CD4-positive, alpha-beta T cell treated with Interleukin-17A for 4 hours (primary cell): ENCODE measurements at regions not wholly inside any gene's neighbourhood (a gene's known extent, or its start where the extent isn't known, plus 50 kb on each side); places are given as distances from the start of the nearest gene placed in this dataset.

ENCODE experiments used
- DNase-seq: peaks from one replicate; pipeline ENCODE4 v3.0.0-alpha.2; 2020; ENCODE audit warnings: mixed read lengths

- DNase-seq, result no peak
Observed at GRCh38 chr6:170093658-170094596, 197.0 kb downstream of the DLL1 start.

DNA sequence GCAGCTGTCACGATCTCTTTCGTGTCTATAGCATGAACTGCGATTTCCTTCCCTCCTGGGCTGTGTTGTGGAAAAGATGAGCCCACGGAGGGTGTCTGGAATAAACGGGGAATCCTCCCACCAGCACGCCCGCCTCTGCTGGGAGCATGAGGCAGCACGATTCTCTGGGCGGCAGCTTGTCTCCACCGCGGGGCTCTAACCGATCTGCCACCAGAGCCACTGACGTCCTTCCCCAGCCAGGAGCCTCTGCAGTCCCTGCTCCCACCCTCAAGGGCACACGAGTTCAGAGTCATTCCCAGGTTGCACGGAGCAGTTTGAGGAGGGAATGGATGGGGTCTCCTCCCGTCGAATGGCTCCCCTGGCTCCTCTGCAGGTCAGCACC, 197.6 kb downstream of the DLL1 start:
- no peak for DNase-seq

DNA sequence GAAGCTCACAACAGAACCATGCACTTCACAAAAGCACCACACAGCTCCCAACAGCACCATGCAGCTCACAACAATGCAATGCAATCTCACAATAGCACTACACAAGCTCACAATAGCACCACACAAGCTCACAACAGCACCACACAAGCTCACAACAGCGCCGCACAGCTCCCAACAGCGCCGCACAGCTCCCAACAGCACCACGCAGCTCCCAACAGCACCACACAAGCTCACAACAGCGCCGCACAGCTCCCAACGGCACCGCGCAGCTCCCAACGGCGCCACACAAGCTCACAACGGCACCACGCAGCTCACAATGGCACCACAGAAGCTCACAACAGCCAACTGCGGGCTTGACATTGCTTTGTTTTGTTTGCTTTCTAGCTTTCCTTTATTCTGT, 198.1 kb downstream of the DLL1 start:
- no peak for DNase-seq

GRCh38 chr6:170091639-170092579, 199.0 kb downstream of the DLL1 start:
- no peak for DNase-seq

GRCh38 chr6:170091000-170091638, 199.8 kb downstream of the DLL1 start:
- DNase-seq, result no peak

GRCh38 chr6:170090561-170090960, 200.3 kb downstream of the DLL1 start:
- no peak for DNase-seq

- peak; percentile 19 for DNase-seq
Observed at GRCh38 chr6:170089963-170090362, 200.9 kb downstream of the DLL1 start.

DNA sequence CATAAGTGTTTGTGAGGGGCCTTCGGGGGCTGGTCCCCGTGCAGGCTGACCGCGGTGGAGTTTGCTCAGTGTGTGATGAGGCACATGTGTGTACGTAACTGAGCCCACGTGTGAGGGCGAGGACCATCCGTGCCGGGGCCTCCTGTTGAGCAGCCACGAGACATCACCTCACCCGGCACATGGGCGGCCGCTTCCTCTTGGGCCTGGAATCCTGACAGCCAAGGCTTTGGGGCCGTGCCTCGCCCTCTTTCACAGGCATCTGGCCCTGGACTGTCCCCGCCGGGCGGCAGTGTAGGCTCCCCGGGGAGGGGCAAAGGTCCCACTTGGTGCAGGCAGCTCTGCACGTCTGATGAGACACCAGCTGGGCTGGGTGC, 202.3 kb downstream of the DLL1 start:
- DNase-seq, result peak; percentile 25

- peak; percentile 70 for DNase-seq
Observed at GRCh38 chr6:170087941-170088581, 202.8 kb downstream of the DLL1 start.

GRCh38 chr6:170087421-170087780, 203.5 kb downstream of the DLL1 start:
- DNase-seq, result peak; percentile 49

GRCh38 chr6:170086639-170087420, 204.0 kb downstream of the DLL1 start:
- peak; percentile 53 for DNase-seq

GRCh38 chr6:170085475-170086401, 205.1 kb downstream of the DLL1 start:
- DNase-seq, result no peak

- DNase-seq, result no peak
Observed at GRCh38 chr6:170084166-170084730, 206.6 kb downstream of the DLL1 start.

- DNase-seq, result no peak
Observed at GRCh38 chr6:170083236-170084051, 207.4 kb downstream of the DLL1 start.

DNA sequence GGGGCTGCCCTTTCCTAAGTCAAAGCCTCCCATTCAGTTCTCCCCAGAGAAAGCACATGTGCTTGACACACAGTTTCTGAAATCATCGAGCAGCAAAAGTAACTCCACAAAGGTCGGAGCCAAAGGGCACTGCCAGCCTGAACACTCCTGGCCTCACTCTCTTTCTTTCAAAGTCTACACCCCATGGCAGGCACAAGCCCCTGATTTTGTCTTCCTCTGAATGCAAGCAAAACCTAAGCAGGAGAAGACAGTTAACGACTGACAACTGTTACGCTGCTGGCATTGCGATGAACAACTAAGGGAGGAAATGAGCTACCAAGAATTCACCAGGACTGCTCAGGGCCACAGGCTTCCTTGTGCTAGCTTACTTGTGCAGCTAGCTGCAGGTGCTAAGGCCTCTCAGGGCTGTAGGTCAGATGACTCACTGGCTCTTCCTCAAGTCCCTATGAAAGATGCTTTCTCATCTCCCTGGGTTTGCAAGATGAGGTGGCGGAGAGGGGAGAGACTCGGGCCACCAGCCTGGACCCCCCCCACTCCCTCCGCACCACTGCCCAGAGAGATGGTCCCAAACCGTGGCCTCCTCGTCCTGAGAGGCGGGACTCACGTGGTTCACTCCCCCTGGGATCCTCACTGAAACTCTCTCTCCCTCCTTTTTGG, 208.2 kb downstream of the DLL1 start:
- DNase-seq, result peak; percentile 24

DNA sequence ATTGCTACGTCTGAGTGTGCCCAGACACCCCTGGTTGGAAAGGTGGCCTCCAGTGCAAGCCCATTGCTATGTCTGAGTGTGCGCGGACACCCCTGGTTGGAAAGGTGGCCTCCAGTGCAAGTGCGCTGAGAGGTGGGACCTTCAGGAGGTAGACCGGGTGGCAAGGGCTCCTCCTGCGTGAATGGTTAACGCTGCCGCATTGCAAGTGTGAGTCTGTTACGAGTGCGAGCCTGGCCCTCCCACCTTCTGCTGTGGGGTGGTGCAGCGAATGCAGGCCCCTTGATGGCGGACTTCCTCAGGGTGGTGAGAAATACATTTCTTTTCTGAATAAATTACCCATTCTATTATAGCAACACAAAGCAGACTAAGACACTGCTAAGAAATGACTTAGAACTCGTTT, 208.8 kb downstream of the DLL1 start:
- no peak for DNase-seq

- no peak for DNase-seq
Observed at GRCh38 chr6:170081556-170081955, 209.3 kb downstream of the DLL1 start.

GRCh38 chr6:170080828-170081371, 210.0 kb downstream of the DLL1 start:
- no peak for DNase-seq
